Natural killer cell (primary cell): ENCODE measurements at regions not wholly inside any gene's neighbourhood (a gene's known extent, or its start where the extent isn't known, plus 50 kb on each side); places are given as distances from the start of the nearest gene placed in this dataset.
"Not testable (repeated sequence)": the region's sequence is repeated elsewhere in the genome, so short reads cannot be mapped to it uniquely, and the experiment has no call there.

Experiments
- ATAC-seq, 3 donors: fragments of 150-1000 bp in 2 of 3; fragments of 200-7000 bp in 1 of 3; cut with Tn5 transposase; 1 replicate in 1 of 3; 2 replicates in 2 of 3; pipeline ENCODE4 v1.10.0; 2021; ENCODE audit warnings: mild to moderate bottlenecking in 2 of 3, moderate library complexity in 2 of 3
- DNase-seq, 2 donors: peaks; one replicate each; pipeline versions ENCODE4 v3.0.0 to v3.0.0-alpha.2; 2013 to 2021; ENCODE audit warnings: mixed read lengths in 1 of 2
- H3K27ac ChIP-seq: one replicate; pipeline ENCODE4 v1.5.1; 2013; ENCODE audit warnings: mild to moderate bottlenecking, low read length
- H3K27me3 ChIP-seq: one replicate; pipeline ENCODE4 v1.6.1; 2013; ENCODE audit warnings: low read length; ENCODE audit not compliant: control insufficient read depth, insufficient read depth
- H3K36me3 ChIP-seq: one replicate; pipeline ENCODE4 v1.6.1; 2013; ENCODE audit warnings: low read length; ENCODE audit not compliant: control insufficient read depth, insufficient read depth
- H3K4me1 ChIP-seq: one replicate; pipeline ENCODE4 v1.6.1; 2013; ENCODE audit warnings: low read length; ENCODE audit not compliant: control insufficient read depth, insufficient read depth
- H3K4me3 ChIP-seq: one replicate; pipeline ENCODE4 v1.5.1; 2013; ENCODE audit warnings: low read length
- H3K9me3 ChIP-seq: one replicate; pipeline ENCODE4 v1.6.1; 2013; ENCODE audit warnings: low read length; ENCODE audit not compliant: control insufficient read depth, insufficient read depth
- H3K27ac Mint-ChIP-seq, 2 donors: one replicate each; pipeline ENCODE4 v1.8.0; 2022; ENCODE audit warnings: mild to moderate bottlenecking in 2 of 2, mixed read lengths in 2 of 2, moderate library complexity in 1 of 2
- H3K27me3 Mint-ChIP-seq, 2 donors: one replicate each; pipeline ENCODE4 v1.8.0; 2022; ENCODE audit warnings: low read depth in 2 of 2, mixed read lengths in 2 of 2
- H3K36me3 Mint-ChIP-seq: one replicate; pipeline ENCODE4 v1.8.0; 2022; ENCODE audit warnings: mixed read lengths
- H3K4me1 Mint-ChIP-seq, 2 donors: one replicate each; pipeline ENCODE4 v1.8.0; 2022; ENCODE audit warnings: mixed read lengths in 2 of 2
- H3K4me3 Mint-ChIP-seq: one replicate; pipeline ENCODE4 v1.8.0; 2022; ENCODE audit warnings: mild to moderate bottlenecking, moderate library complexity, mixed read lengths
- H3K9me3 Mint-ChIP-seq, 2 donors: one replicate each; pipeline ENCODE4 v1.8.0; 2022; ENCODE audit warnings: mixed read lengths in 2 of 2
- WGBS: methylation state at CpG from one replicate; pipeline ENCODE4 v1.1.7; 2013; ENCODE audit warnings: missing lambda C conversion rate; ENCODE audit not compliant: insufficient coverage; 5-methylcytosine and 5-hydroxymethylcytosine counted together
- intact Hi-C: fragments of 100-400 bp; cut with micrococcal nuclease; formaldehyde crosslinking; loops from one replicate; pipeline ENCODE4 v1.14.2; 2022
- TF ChIP-seq, protein P1 (sequence below): fragments of 200-600 bp; IDR thresholded peaks from one replicate; pipeline ENCODE4 v1.8.0; 2022; ENCODE audit warnings: antibody characterized with exemption

DNA sequence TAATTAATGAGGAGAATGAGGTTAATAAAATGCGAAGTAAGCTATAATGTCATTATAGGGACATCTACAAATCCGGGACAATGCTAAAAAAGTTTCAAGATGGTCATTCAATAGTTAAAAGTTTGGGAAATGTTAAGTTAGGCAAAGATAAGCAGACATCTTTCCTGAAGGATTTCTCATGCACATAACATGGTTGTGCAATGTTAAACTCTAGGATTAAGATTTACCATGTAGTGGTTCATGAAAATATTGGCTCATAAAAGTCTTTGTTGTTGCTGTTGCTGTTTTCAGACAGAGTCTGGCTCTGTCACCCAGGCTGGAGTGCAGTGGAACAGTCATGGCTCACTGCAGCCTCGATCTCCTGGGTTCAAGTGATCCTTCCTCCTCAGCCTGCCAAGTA lies 751.5 kb upstream of the CCDC179 start:
- TF ChIP-seq, protein P1, sequence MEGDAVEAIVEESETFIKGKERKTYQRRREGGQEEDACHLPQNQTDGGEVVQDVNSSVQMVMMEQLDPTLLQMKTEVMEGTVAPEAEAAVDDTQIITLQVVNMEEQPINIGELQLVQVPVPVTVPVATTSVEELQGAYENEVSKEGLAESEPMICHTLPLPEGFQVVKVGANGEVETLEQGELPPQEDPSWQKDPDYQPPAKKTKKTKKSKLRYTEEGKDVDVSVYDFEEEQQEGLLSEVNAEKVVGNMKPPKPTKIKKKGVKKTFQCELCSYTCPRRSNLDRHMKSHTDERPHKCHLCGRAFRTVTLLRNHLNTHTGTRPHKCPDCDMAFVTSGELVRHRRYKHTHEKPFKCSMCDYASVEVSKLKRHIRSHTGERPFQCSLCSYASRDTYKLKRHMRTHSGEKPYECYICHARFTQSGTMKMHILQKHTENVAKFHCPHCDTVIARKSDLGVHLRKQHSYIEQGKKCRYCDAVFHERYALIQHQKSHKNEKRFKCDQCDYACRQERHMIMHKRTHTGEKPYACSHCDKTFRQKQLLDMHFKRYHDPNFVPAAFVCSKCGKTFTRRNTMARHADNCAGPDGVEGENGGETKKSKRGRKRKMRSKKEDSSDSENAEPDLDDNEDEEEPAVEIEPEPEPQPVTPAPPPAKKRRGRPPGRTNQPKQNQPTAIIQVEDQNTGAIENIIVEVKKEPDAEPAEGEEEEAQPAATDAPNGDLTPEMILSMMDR = no peak
- H3K4me1 Mint-ChIP-seq = no peaks in the 10 kb centered on the region
- ATAC-seq (no peak), DNase-seq (no peak)
- Histone ChIP-seq H3K27me3 (no peaks in the 10 kb centered on the region), H3K36me3 (no peaks in the 10 kb centered on the region), H3K9me3 (no peaks in the 10 kb centered on the region), H3K27ac (no peak overlapping the region), H3K4me1 (no peaks in the 10 kb centered on the region), H3K4me3 (no peak overlapping the region)
- H3K27me3 Mint-ChIP-seq = no peaks in the 10 kb centered on the region
- peaks cover 2 to 4% of the 10 kb centered on the region in 2 donors for H3K9me3 Mint-ChIP-seq
- intact Hi-C loops = no loop called here
- no peak overlapping the region for H3K4me3 Mint-ChIP-seq
- WGBS = 93% methylated on average over 3 of the region's 3 CpGs
- peaks cover 9% of the 10 kb centered on the region for H3K36me3 Mint-ChIP-seq
- no peak overlapping the region for H3K27ac Mint-ChIP-seq

GRCh38 chr11:23620617-23621016 lies 760.3 kb upstream of the CCDC179 start:
- DNase-seq (no peak), ATAC-seq (no peak)
- H3K27ac ChIP-seq = no peak overlapping the region
- H3K27me3 Mint-ChIP-seq = peaks cover 0 to 2% of the 10 kb centered on the region in 2 donors
- intact Hi-C loops = no loop called here
- peaks cover 14% of the 10 kb centered on the region for H3K36me3 Mint-ChIP-seq
- H3K4me3 Mint-ChIP-seq = no peak overlapping the region
- no peaks in the 10 kb centered on the region for H3K27me3 ChIP-seq
- no peaks in the 10 kb centered on the region for H3K4me1 ChIP-seq
- H3K4me1 Mint-ChIP-seq = no peaks in the 10 kb centered on the region
- H3K9me3 ChIP-seq = no peaks in the 10 kb centered on the region
- peaks cover 4% of the 10 kb centered on the region in 2 donors for H3K9me3 Mint-ChIP-seq
- H3K36me3 ChIP-seq = no peaks in the 10 kb centered on the region
- H3K27ac Mint-ChIP-seq = no peak overlapping the region
- no peak overlapping the region for H3K4me3 ChIP-seq
- TF ChIP-seq, protein P1 = no peak

DNA sequence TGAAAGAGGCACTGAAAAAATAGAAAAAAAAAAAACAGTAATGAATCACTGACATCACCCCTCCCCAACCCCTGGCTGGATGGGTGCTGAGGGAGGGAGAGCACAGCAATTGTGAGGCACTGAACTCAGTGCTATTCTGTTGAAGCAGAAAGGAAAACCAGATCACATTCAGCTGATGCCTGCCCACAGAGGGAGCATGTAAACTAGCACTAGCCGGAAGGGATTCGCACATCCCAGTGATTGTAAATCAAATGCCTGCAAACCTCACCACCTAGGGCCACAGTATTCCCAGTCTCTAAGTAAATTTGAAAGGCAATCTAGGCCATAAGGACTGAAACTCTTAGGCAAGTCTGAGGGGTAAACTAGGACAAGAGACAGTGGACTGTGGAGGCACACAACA lies 772.0 kb upstream of the CCDC179 start:
- Mint-ChIP-seq H3K4me1 (peaks cover 9 to 10% of the 10 kb centered on the region in 2 donors), H3K4me3 (no peak overlapping the region), H3K27ac (no peak overlapping the region), H3K36me3 (peaks cover 8% of the 10 kb centered on the region), H3K27me3 (peaks cover 0 to 3% of the 10 kb centered on the region in 2 donors), H3K9me3 (peaks cover 5 to 7% of the 10 kb centered on the region in 2 donors)
- Histone ChIP-seq H3K9me3 (peaks cover 3% of the 10 kb centered on the region), H3K4me1 (no peaks in the 10 kb centered on the region), H3K27me3 (no peaks in the 10 kb centered on the region), H3K4me3 (no peak overlapping the region), H3K36me3 (no peaks in the 10 kb centered on the region), H3K27ac (no peak overlapping the region)
- intact Hi-C loops = no loop called here
- TF ChIP-seq, protein P1 = no peak
- DNase-seq (no peak), ATAC-seq (no peak)
- 93% methylated on average over 2 of the region's 2 CpGs for WGBS

DNA sequence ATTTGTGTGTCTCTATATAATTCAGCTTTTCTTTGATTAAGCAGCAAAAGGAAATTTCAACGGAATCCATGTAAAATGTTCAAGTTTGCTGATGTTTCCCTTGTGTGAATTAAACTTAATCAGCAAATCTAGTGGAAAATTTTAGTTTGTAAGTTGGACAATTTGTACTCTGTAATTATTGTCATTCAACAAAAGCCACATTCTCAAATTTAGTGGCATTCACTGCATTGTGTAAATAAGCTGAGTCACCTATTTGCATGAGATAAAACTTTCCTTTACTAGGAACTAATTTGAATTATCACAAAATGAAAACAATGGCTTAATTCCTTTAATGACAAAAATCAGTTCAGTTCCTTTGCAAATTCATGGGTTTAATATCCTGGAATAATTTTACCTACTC lies 784.2 kb upstream of the CCDC179 start:
- ATAC-seq = no peak

GRCh38 chr11:23652336-23652735 lies 792.1 kb upstream of the CCDC179 start:
- H3K9me3 ChIP-seq, H3K27ac Mint-ChIP-seq, ATAC-seq, H3K4me1 Mint-ChIP-seq, H3K36me3 ChIP-seq, H3K27ac ChIP-seq, H3K27me3 ChIP-seq, H3K9me3 Mint-ChIP-seq, H3K4me3 ChIP-seq, intact Hi-C loops, H3K4me3 Mint-ChIP-seq, H3K27me3 Mint-ChIP-seq, DNase-seq, H3K36me3 Mint-ChIP-seq, H3K4me1 ChIP-seq: not testable (repeated sequence)
- WGBS = 91% methylated on average over 20 of the region's 20 CpGs

More for the DNA sequence above, 784.2 kb upstream of the CCDC179 start:
- Mint-ChIP-seq H3K27me3 (peaks cover 0 to 8% of the 10 kb centered on the region in 2 donors), H3K9me3 (peaks cover 0 to 2% of the 10 kb centered on the region in 2 donors), H3K4me1 (peaks cover 0 to 5% of the 10 kb centered on the region in 2 donors), H3K27ac (no peak overlapping the region), H3K4me3 (no peak overlapping the region), H3K36me3 (peaks cover 22% of the 10 kb centered on the region)
- no peaks in the 10 kb centered on the region for H3K9me3 ChIP-seq
- TF ChIP-seq, protein P1 = no peak
- no peaks in the 10 kb centered on the region for H3K36me3 ChIP-seq
- DNase-seq = no peak
- intact Hi-C loops = no loop called here
- H3K4me1 ChIP-seq = no peaks in the 10 kb centered on the region
- H3K27me3 ChIP-seq = no peaks in the 10 kb centered on the region
- H3K4me3 ChIP-seq = no peak overlapping the region
- 63% methylated on average over 1 of the region's 1 CpG for WGBS
- H3K27ac ChIP-seq = no peak overlapping the region
